ENCODE measurements at regions not wholly inside any gene's neighbourhood (a gene's known extent, or its start where the extent isn't known, plus 50 kb on each side); places are given as distances from the start of the nearest gene placed in this dataset.

DNA sequence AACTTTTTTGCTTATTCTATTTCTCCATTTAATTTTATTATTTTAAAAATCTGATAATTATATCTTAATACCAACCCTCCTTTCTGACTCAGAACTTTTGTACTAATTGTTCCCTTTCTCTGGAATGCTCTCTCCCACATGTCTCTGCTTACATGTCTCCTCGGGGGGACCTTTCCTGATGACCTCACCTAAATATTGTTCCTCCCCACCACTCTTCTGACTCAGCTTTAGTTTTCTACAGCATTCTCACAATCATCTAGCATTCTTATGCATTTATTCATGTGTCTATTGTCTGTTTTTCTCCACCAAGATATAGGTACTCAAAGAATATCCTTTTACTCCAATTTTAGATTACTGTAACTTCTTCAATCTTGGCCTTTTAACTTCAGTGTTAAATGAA is 128.7 kb downstream of the MSL3 start:
- TF ChIP-seq CTCF (conservative IDR thresholded peaks at IDR 0.05), result no peak
- no peak for TF ChIP-seq ZFX (IDR thresholded peaks at IDR 0.05)

Measured in C4-2B (cell line).